Coronary artery (tissue), 2 donors: ENCODE measurements at regions not wholly inside any gene's neighbourhood (a gene's known extent, or its start where the extent isn't known, plus 50 kb on each side); places are given as distances from the start of the nearest gene placed in this dataset.

Experiments used
- DNase-seq: peaks from one replicate; pipeline ENCODE4 v3.0.0-alpha.2; 2017; ENCODE audit warnings: low spot score
- H3K27ac ChIP-seq, 2 donors: fragments of 200-600 bp; sonication (generic); one replicate each; pipeline ENCODE4 v1.5.1; 2016 to 2019
- H3K4me3 ChIP-seq: fragments of 200-600 bp; sonication (generic); 2 replicates; pipeline ENCODE4 v1.5.1; 2016; ENCODE audit warnings: mild to moderate bottlenecking, moderate library complexity
- CTCF ChIP-seq: fragments of 200-600 bp; sonication (generic); IDR thresholded peaks from one replicate; pipeline ENCODE4 v1.5.1; 2019; ENCODE audit warnings: antibody characterized with exemption

DNA sequence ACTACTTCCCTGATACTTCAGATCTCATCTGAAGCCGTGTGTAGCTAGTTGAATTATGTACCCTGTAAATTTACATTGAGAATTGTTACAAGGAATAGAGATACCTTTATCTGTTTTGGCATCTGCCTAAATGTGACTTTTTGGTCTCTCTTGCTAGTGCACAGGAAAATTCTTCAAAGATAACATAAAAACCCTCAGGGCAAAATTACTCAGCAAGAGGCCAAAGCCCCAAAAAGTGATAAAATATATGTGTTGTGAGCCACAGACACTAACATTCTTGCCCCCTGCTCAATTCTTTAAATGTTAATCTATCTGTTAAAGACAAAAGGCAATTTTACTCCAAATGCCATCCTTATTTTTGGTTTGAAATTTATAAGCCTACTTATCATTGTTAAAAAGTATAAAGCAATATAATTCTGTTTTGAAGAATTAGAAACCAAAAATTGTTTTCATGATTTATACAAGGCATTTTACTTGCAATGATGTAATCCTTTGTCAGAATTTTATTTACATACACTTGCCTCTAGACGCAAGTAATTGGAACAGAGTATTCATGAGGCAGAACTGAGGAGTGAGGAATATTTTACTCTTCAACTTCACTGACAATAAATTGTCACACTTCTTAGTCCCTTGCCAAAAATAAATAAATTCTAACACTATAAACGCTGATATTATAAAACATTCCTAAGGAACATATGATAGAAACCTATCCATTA, 186.2 kb downstream of the EPM2A start:
- Histone ChIP-seq H3K27ac (no peak overlapping the region), H3K4me3 (no peak overlapping the region)
- no peak for TF ChIP-seq CTCF
- DNase-seq: no peak

DNA sequence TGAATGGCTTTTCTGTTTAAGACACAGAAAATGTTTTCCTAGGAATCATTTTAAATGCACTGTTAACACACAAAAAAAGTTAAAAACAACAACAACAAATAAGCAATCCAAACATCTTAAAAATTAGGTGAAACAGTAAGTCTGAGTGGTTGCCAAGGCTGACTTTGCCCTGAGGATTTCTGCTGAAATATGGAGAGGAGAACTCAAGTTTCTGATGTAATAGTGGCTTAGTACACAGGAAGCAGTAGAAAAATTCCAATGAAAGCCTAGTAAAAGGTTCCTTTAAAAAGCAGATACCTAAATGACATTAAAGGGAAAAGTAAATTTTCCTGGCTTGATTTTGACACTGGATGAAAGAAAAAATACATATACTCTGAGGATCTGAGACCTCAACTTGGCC, 184.2 kb downstream of the EPM2A start:
- Histone ChIP-seq H3K4me3 (no peak overlapping the region), H3K27ac (no peak overlapping the region)
- no peak for DNase-seq
- no peak for TF ChIP-seq CTCF

DNA sequence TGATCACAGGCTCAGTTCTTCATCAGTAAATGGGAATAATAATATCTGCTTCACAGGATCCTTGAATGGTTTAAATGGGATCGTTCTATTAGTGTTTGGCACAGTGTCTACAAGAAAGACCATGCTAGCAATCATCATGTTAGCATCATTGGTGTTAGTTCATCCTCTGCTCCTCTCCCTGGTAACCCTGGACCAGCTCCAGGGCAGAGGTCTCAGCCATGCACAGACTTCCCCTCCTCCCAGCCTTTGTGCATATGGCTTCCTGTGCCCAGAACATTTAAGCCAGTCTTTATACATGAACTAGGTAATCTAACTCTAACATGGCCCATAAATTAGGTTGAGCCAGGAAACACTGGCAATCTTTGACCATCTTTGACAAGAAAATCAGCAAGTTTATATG, 180.2 kb downstream of the EPM2A start:
- TF ChIP-seq CTCF: no peak
- H3K4me3 ChIP-seq: no peak overlapping the region
- no peak for DNase-seq
- H3K27ac ChIP-seq: no peak overlapping the region

- TF ChIP-seq CTCF: no peak
- no peak for DNase-seq
- H3K27ac ChIP-seq: no peak overlapping the region
- no peak overlapping the region for H3K4me3 ChIP-seq
These were observed 177.8 kb downstream of the EPM2A start for GRCh38 chr6:145557474-145557873.

GRCh38 chr6:145559836-145560235, 175.5 kb downstream of the EPM2A start:
- no peak overlapping the region for H3K4me3 ChIP-seq
- no peak overlapping the region for H3K27ac ChIP-seq
- DNase-seq: no peak

GRCh38 chr6:145561095-145562072, 173.9 kb downstream of the EPM2A start:
- TF ChIP-seq CTCF: no peak
- no peak for DNase-seq
- H3K4me3 ChIP-seq: no peak overlapping the region
- no peak overlapping the region for H3K27ac ChIP-seq

More at GRCh38 chr6:145559836-145560235, 175.5 kb downstream of the EPM2A start:
- TF ChIP-seq CTCF: no peak
